Hematopoietic multipotent progenitor cell treated with erythropoietin and hydrocortisone succinate and interleukin-3 and kit ligand, for 4 days (in vitro differentiated cells): ENCODE measurements at regions not wholly inside any gene's neighbourhood (a gene's known extent, or its start where the extent isn't known, plus 50 kb on each side); places are given as distances from the start of the nearest gene placed in this dataset.

Experiments used
- DNase-seq: peaks from one replicate; pipeline ENCODE4 v3.0.0-alpha.2; 2015

DNA sequence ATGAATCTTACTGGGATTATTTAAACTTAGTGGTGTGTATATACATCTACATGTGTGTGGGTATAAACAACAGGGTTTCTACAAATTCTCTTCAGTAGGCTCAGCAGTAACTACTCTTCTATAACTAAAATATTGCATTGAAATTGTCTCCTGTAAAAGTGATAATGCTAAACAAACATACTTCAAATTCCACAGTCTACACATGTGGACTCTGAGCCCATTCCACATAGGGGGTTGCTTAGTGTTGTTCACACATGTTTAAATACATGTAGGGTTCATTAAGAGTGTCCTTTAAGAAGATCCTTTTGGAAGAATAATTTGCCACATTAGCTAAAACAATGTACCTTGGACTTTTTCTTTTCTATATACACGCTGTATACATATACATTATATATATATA lies 152.8 kb upstream of the VRK2 start:
- no peak for DNase-seq

DNA sequence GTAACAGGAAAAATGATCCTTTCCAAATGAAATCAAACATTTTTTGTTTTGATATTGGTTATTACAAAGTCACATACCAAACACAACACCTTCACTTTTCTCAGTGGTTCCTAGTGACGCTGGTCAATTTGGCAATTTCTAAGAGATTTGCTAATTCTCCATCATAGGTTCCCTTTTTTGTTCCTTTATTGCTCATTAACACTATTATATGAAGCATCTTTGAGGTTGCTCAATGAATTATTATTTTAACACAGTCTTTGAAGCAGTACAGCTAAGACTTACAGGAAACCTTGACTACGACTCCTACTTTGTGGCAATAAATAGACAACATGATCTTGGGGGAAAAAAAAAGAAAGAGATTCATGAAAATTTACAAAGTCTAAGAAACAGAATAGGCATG lies 152.2 kb upstream of the VRK2 start:
- DNase-seq: no peak

DNA sequence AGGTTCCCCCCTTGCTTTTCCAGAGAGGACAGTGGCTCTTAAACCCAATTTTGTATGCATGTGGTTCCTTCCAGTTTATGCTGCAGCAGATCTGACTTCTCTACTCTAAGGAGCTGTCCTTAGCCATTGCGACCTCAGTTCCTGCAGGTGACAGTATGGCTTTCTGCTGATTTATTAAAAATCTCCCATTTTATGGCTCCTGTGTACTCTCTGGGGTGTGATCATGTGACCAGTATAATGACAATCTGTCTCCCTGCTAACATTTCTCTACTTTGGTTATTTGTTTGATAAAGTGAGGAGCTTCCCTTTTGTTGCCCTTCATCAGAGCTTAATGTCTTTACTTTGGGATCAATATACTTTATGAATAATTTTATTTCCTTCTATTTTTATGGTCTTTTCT lies 148.7 kb upstream of the VRK2 start:
- DNase-seq: no peak

DNA sequence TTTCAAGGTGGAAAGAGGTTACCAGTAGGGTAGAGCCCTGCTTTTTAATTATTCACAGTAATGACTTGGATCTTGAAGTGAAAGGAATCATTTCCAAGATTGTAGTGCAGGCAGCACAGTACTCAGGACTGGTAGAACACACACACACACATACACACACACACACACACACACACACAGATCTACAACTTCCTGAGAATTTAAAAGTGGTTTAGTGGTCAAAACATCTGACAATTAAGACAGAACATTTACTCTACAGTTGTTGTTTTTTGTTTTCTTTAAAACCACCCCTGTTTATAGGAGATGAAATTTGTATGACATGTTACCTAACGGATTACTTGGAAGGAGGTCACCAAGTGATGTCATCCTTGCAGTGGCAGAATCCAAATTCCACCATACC lies 146.7 kb upstream of the VRK2 start:
- DNase-seq: no peak

DNA sequence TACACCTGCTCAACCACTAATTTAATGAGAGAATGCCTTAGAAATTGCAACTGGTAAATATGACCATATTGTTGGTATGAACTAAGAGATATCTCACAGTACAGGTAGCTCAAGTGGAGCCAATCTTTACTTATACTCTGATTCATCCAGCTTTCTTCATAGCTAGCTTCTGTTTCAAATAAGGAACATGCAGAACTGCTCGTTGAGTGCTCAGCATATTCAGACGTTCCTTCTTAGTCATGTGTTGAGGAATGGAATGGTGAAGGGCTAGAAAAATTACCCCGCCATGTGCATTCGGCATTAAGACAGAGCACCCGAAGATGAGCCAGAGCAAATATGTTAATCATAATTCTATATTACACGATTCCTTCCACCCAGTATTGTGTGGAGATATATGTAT lies 144.0 kb upstream of the VRK2 start:
- DNase-seq: no peak

DNA sequence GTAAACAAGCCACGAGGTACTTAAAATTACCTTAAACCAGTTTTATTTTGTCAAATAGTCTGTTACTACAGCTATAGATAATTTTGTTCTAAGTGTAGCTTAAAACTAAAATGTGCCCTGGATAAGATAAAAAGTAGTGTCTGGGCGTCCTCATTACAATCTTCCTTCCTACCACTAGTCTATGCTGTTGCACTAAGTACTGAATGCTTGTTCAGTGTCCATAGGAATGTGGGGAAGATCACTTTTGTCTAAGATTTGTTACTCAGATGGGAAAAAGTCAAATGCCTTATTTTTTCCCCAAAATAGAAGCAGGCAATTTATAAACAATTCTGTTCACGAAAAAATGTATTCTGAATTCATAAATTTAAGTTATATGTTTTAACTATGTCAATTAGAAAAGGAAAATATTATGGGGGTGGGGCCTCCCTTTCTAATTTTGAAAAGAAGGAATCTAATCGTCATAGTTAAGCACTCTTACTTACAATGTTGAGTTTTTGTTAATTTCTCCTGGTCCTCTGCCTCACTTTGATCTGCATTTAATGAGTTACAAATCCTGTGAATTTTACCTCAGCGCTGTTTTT lies 140.4 kb upstream of the VRK2 start:
- DNase-seq: peak; percentile 80

DNA sequence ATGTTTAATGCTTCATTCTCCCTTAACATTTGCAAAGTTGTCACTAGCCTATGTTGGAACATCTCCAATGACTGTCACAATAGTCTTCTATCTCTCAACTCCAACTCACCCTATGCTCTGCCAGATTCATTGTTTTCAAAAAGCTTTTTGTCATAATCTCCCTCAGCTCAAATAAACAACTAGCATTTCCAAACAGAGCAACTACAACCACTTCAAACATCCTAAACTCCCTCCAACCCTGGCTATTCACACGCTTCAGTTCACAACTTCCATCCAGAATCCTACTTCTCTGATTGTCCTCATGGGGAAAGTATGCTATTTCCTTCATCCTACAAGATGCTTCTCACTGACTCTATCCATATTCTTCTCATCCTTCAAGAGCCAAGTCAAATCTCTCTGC lies 139.2 kb upstream of the VRK2 start:
- no peak for DNase-seq

DNA sequence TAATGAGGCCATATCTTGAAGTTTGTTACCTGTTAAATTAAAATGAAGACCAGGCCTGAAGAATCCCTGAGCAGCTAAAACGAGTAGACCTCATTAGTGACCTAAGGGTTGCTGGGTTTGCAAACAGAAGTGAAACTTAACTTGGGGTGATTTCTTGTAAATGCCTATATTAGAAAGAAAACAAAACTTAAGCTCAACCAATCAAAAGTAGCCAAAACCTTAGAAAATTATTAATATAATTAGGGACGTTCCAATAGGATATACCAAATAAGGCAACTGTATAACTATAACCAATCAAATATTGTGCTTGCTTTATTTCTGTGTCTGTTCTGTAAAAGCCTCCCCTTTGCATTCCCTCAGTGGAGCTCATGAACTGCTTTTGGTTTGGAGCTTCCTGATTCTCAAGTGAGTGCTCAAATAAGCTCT lies 137.9 kb upstream of the VRK2 start:
- DNase-seq: no peak

DNA sequence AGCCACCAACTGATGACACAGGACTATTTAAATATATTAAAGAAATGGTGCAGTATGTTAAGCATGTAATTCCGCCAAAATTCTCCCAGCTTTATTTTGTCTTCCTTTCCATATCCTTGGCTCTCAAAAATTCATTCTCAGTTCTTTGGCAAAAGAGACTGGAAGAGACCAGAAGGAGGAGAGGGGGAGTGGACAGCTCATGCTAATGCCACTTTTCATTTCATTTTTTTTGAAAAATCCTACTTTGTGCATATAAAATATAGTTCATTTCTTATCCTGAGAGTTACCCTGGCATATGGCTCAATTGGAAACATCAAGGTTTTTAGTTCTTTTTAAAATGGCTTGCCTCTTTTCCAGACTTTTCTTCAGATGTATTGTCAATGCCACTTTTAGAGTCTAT lies 128.5 kb upstream of the VRK2 start:
- no peak for DNase-seq

DNA sequence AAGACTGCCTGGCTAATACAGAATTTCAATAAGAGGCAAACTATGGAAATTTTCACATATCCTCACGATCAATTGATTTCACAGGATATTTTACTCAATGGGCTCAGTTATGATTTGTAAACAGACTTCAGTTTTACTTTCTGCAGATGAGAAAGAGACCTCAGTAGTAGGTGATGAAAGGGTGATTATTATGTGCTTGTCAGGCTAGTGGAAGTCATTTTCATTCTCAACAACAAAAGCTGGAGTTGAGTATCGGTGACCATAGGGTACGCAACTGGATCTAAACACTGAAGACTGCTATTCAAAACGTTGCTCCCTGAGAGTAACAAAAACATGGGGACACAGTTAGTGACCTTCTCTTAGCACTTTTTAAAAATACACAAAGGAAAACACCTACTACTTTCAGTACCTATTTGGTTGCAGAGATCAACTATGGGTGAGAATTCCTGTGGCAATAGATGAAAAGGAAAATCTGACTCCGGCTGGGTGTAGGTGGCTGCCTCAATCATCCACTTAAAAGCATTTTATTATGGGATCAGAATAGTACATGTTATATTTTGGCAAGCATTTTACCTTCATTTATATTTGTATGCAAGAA lies 126.2 kb upstream of the VRK2 start:
- no peak for DNase-seq

DNA sequence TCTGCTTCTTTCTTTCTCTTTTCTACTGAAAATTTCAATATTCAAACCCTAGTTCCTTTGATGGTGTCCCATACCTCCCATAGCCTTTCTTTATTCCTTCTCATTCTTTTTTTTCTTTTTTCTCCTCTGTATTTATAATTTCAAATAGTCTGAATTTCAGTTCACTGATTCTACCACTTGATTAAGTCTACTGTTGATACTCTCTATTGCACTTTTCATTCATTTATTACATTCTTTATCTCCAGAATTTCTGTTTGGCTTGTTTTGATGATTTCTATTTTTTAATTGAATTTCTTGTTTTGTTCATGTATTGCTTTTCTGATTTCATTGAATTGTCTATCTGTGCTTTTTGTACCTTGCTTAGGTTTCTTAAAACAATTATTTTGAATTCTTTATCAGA lies 111.9 kb upstream of the VRK2 start:
- no peak for DNase-seq

DNA sequence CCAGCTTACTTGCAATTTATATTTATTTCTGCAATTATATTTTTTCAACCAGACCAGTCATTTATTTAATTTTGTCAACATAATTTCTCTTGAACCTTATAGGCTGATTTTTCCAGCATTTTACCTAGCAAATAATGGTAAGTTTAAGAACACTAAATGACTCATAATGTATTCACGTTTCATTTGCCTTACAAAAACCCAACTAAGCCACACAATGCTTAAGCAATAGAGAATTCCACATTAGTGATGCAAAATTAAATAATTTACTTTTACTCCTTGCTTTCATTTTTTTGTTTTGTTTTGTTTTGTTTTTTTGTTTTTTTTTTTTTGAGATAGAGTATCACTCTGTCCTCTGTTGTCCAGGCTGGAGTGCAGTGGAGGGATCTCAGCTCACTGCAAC lies 110.4 kb upstream of the VRK2 start:
- no peak for DNase-seq

DNA sequence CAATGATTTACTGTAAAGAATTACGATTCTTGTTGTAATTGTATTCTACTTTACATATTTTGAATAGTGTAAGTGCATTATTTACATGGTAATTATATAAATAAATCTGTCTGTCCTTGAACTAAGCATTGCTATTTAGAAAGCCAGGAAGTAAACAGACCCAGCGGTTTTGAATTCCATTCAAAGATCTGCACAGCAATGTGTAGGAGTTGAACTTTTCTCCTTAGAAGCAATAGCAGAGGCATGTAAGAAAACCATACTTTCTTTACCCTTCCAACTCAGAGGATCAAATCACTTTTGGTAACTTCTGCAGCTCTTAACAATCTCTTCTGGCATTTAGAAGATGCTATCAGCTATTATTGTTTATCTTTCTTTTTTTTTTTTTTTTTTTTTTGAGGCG lies 109.2 kb upstream of the VRK2 start:
- no peak for DNase-seq

DNA sequence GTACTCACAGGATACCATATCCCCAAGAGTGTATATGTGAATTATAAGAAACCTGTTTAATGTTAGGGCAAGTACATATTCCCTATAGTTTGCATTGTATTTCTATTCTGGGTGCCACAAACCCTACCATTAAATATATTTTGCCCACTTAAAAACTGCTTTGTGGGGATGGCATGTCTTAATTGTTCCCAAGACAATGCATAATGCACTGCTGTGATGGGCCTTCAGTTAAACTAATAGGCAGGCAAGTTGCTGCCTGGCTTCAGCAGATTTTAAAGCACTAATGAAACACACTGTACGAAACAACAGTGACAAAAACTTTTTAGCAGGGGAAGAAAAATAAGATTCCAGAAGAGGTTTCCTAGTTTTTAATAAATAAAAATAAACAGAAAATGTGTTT lies 104.8 kb upstream of the VRK2 start:
- no peak for DNase-seq

DNA sequence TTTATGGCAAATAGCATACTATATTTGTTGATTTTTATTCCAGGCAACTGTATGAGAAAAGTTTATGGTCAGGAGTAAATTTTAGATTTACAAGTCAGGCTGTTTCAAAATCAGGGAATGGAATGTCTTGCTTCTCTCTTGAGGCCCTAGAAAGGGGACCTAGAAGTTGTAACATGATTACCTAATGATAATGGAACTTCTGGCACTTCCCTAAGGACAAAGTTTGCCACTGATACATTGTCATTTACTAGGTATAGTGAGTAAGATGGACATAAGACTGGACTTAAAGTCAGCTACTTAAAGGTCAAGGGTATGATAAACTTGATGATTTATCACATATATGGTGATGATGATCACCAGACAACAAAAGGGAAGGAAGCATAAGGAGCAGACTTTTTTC lies 103.3 kb upstream of the VRK2 start:
- DNase-seq: no peak

DNA sequence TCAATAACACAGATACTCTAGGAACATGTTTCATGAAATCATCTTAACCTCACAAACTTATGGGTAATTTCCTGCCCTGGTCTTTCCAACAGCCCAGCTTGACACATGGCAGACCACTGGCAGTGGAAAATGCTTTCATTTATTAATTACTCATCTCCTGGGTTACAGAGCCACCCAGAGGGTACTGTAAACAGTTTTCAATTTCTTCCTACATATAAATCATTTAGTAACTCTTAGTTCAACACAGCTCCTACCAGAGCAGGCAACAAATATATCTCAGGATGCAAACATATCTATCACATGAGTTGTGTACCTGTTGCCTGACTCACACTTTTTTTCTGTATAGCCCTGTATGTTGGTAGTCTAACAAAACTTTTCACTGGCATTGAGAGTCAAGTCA lies 99.2 kb upstream of the VRK2 start:
- peak; percentile 4 for DNase-seq

DNA sequence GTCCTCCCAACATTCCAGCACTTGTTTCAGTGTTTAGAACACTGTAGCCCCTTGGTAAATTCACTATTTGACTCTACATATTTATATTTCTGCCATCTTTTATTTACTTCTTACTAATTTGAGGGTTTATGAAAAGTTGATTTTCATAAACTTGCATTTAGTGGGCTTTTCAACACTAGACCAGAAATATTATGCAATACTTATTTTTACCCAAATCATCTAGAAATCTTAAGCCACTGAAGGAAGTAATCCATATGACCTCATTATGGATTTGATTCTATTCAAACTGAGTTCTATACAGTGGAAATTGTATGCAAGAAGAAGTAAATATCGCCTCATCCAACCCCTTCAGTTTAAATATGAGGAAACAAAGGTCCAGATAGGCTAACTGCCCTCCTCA lies 92.6 kb upstream of the VRK2 start:
- no peak for DNase-seq

DNA sequence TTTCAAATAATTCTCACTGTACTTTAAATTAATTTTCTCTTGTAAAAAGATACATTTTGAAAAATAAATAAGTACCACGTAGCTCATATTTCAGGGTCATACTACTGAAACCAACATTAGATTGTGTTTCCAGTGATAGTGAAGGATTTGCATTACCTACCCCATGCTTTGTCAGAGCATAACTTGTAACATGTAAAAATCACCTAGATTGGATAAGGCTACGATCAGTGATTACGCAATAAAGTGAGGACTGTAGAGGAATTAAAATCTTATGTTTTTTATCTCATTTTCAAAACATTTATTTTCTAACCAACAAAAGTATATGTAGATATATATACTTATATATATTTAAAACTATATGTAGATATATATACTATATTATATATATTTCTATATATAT lies 89.4 kb upstream of the VRK2 start:
- no peak for DNase-seq

DNA sequence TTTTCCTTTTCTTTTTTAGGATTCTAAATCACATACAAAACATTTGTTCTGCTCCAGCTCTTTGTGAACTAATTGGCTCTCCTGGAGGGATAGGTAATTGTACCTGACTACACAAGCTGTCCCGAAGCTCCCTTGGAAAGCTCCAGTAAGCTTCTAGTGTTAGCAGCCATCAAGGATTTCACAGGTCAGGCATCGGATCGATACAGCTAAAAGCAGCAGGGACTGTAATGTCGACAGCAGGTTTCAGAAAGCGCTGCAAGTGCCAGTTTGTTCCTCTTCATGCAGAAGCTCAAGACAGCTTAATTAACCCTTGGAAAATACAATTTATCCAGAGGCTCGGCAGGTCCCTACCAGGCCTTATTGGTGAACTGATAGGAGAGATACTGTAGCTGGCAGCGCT lies 87.2 kb upstream of the VRK2 start:
- DNase-seq: no peak

DNA sequence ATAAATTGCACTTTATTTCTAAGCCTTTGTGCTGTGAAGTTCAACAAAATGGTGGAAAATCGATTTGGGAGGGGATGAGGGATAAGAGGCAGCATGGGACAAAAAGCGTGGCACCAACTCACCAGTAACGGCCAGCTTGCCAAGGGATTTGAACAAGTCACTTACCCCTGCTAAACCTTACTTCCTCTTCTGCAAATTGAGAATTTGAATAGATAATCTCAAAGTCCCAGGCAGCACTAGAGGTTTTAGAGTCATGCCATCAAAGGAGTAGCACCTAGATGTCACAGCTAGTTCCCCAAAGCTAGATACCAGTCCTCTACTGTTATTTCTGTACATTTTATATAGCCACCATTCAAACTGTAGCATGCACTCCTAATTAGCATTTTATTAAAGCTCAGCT lies 83.7 kb upstream of the VRK2 start:
- peak; percentile 64 for DNase-seq

DNA sequence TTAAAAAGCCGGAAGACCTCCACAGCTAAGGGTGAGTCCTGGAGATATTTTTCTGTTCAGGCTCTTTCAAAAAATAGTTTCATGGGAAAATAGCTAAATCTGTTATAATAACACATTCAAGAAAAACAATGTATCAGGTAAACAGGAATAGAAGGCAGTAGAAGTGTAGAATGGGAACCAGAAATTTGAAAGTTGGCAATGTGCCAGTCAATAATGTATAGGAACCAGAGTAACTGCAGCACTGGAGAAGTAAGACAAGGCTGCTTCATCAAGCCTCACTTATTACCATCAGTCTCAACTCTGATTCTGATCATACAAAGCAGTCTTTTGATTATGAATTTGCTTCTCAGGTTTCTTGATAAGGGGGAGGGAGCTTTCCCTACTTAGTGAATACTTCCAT lies 81.4 kb upstream of the VRK2 start:
- peak; percentile 8 for DNase-seq

DNA sequence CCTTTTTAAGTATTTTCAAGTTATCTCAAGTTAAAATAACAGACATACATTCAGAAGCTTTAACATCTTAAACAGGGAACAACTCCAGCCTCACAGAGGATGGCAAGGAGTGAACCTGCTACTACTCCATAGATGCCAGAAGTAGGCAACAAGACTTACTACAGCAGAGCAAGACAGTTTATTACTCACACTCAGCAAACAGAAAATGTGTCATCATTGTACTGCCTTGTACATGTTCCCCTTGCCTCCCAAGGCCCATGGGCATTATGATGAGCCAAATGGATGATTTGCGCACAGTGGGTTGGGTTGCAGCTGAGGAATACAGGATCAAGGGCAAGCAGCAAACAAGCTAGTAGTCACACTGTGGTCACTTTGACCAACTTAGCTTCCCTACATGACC lies 80.6 kb upstream of the VRK2 start:
- DNase-seq: no peak

DNA sequence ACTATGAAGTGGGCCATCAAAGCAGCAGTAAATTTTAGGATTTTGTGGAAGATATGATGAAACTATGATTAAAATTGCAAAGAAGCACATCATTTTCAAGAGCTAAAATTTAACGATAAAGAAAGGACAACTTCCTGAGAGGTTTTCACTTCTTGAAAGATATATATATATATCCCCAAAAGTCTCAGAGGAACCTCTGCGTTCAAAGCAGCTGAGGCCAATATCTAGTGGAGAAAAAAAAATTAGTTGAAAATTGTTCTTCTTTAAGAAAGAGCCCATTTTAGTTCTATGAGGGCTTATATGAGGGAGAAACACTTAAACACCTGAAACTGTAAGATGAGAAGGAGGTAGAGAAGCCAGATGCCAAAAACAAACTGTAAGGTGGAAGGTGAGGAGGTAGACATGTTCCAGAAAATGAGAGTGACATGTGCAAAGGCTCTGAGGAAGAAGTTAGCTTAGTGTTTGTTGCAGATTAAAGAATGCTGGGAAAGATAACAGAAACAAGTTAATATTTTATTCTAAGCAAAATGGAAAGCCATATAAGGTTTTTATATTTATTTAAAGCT lies 72.9 kb upstream of the VRK2 start:
- DNase-seq: no peak

DNA sequence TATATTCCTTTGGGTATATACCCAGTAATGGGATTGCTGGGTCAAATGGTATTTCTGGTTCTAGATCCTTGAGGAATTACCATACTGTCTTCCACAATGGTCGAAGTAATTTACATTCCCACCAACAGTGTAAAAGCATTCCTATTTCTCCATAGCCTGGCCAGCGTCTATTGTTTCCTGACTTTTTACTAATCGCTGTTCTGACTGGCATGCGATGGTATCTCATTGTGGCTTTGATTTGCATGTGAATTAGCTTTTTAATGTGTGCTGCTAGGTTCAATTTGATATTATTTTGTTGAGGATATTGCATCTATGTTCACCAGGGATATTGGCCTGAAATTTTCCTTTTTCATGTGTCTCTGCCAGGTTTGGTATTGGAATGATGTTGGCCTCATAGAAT lies 67.4 kb upstream of the VRK2 start:
- DNase-seq: no peak

DNA sequence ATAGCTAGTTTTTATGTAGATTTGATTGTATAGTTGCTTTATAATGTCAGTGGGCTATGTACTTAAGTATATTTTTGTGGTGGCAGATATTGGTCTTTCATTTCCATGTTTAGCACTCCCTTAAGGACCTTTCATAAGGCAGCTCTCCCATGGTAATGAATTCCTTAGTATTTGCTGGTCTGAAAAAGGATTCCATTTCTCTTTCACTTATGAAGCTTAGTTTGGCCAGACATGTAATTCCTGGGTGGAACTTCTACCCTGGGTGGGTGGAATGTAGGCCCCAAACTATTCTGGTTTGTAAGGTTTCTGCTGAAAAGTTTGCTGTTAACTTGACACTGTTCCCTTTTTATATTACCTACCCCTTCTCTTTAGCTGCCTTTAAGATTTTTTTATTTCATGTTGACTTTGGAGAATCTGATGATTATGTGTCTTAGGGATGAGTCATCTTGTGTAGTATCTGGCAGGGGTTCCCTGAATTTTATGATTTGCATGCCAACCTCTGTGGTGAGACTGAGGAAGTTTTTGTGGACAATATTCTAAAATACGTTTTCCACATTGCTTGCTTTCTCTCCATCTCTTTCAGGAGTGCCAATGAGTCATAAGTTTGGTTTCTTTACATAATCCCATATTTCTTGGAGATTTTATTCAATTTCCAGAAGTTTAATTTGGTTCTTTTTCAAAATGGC lies 65.4 kb upstream of the VRK2 start:
- DNase-seq: no peak
